ENCODE measurements at regions not wholly inside any gene's neighbourhood (a gene's known extent, or its start where the extent isn't known, plus 50 kb on each side); places are given as distances from the start of the nearest gene placed in this dataset.

GRCh38 chr2:239579524-239580198 is 178.8 kb upstream of the HDAC4 start:
- no peak for TF ChIP-seq CTCF (IDR thresholded peaks at IDR 0.05; ENCODE audit: low read depth, low read length, missing input control)
- no peak for TF ChIP-seq TAF1 (conservative IDR thresholded peaks at IDR 0.05)
- TF ChIP-seq RAD21 (IDR thresholded peaks at IDR 0.05): no peak
- no peak for TF ChIP-seq EGR1 (IDR thresholded peaks at IDR 0.05; ENCODE audit: low read depth in 2 of 2)
- TF ChIP-seq MAX (IDR thresholded peaks at IDR 0.05): no peak

Measured in liver (tissue), 3 donors.